H1 (cell line): ENCODE measurements at regions not wholly inside any gene's neighbourhood (a gene's known extent, or its start where the extent isn't known, plus 50 kb on each side); places are given as distances from the start of the nearest gene placed in this dataset.

Experiments
- ATF2 ChIP-seq: IDR thresholded peaks from 2 replicates; pipeline ENCODE4 v1.6.1; 2012; ENCODE audit warnings: low read length, inconsistent platforms
- BACH1 ChIP-seq: IDR thresholded peaks from 2 replicates; pipeline ENCODE4 v1.6.1; 2012; ENCODE audit warnings: low read length, improper control_type of control experiment
- BRCA1 ChIP-seq: IDR thresholded peaks from 2 replicates; pipeline ENCODE4 v1.6.1; 2012; ENCODE audit warnings: low read depth, low read length, improper control_type of control experiment
- CHD1 ChIP-seq: IDR thresholded peaks from 2 replicates; pipeline ENCODE4 v1.6.1; 2012; ENCODE audit warnings: low read depth, low read length, improper control_type of control experiment
- E2F6 ChIP-seq: IDR thresholded peaks from 2 replicates; pipeline ENCODE4 v1.6.1; 2012; ENCODE audit warnings: inconsistent platforms
- EP300 ChIP-seq, 2 experiments: IDR thresholded peaks; 1 replicate in 1 of 2; 2 replicates in 1 of 2; pipeline ENCODE4 v1.6.1; 2011 to 2012; ENCODE audit warnings: low read depth in 2 of 2, low read length in 2 of 2, mild to moderate bottlenecking in 2 of 2, borderline replicate concordance in 1 of 2, inconsistent platforms in 1 of 2, moderate library complexity in 1 of 2
- EZH2 ChIP-seq: fragments of 200-600 bp; sonication (generic); IDR thresholded peaks from 2 replicates; pipeline ENCODE4 v1.7.1; 2012; ENCODE audit warnings: low read depth, mild to moderate bottlenecking, moderate library complexity, low read length, inconsistent platforms; ENCODE audit not compliant: severe bottlenecking
- FOSL1 ChIP-seq: IDR thresholded peaks from 2 replicates; pipeline ENCODE4 v1.6.1; 2011; ENCODE audit warnings: mild to moderate bottlenecking, low read depth, low read length, moderate library complexity; ENCODE audit not compliant: insufficient read depth
- HDAC2 ChIP-seq, 2 experiments: fragments of 300-600 bp in 1 of 2; sonication (generic) in 1 of 2; IDR thresholded peaks; 2 replicates each; pipeline ENCODE4 v1.6.1; 2011 to 2012; ENCODE audit warnings: low read depth in 2 of 2, low read length in 2 of 2, mild to moderate bottlenecking in 2 of 2, moderate library complexity in 2 of 2, borderline replicate concordance in 1 of 2, inconsistent platforms in 1 of 2
- HDAC6 ChIP-seq: IDR thresholded peaks from one replicate; pipeline ENCODE4 v1.7.1; 2012; ENCODE audit warnings: low read depth, mild to moderate bottlenecking, inconsistent platforms, low read length, moderate library complexity
- JUN ChIP-seq: IDR thresholded peaks from 2 replicates; pipeline ENCODE4 v1.6.1; 2011; ENCODE audit warnings: low read depth, mild to moderate bottlenecking, improper control_type of control experiment, low read length
- KDM1A ChIP-seq: fragments of 200-600, 300-600 bp; sonication (generic); IDR thresholded peaks from 2 replicates; pipeline ENCODE4 v1.7.1; 2016; ENCODE audit warnings: mild to moderate bottlenecking, low read length, borderline replicate concordance
- KDM4A ChIP-seq: IDR thresholded peaks from one replicate; pipeline ENCODE4 v1.7.1; 2012; ENCODE audit warnings: low read depth, mild to moderate bottlenecking, moderate library complexity, low read length, inconsistent platforms; ENCODE audit not compliant: severe bottlenecking
- MAX ChIP-seq: IDR thresholded peaks from 2 replicates; pipeline ENCODE4 v1.6.1; 2012; ENCODE audit warnings: inconsistent platforms
- NRF1 ChIP-seq: IDR thresholded peaks from 2 replicates; pipeline ENCODE4 v1.6.1; 2011; ENCODE audit warnings: mild to moderate bottlenecking, low read depth, low read length, improper control_type of control experiment
- POU5F1 ChIP-seq: IDR thresholded peaks from 2 replicates; pipeline ENCODE4 v1.6.1; 2011; ENCODE audit warnings: low read depth, mild to moderate bottlenecking, low read length, moderate library complexity
- SIX5 ChIP-seq: IDR thresholded peaks from 2 replicates; pipeline ENCODE4 v1.6.1; 2011; ENCODE audit warnings: mild to moderate bottlenecking, low read depth, low read length
- TAF1 ChIP-seq: IDR thresholded peaks from 2 replicates; pipeline ENCODE4 v1.6.1; 2011; ENCODE audit warnings: mild to moderate bottlenecking, low read depth, low read length
- TAF7 ChIP-seq: optimal IDR thresholded peaks from 2 replicates; pipeline ENCODE3; 2011; ENCODE audit warnings: low read depth, mild to moderate bottlenecking, inconsistent platforms, low read length, moderate library complexity, borderline replicate concordance
- USF2 ChIP-seq: IDR thresholded peaks from 2 replicates; pipeline ENCODE4 v1.6.1; 2011; ENCODE audit warnings: low read length, improper control_type of control experiment
- ZNF274 ChIP-seq: IDR thresholded peaks from 2 replicates; pipeline ENCODE4 v1.7.0; 2012; ENCODE audit warnings: low read length, borderline replicate concordance; ENCODE audit errors: extremely low read depth

- TF ChIP-seq FOSL1 (no peak), HDAC2 (IDR thresholded peaks at IDR 0.05; ENCODE audit: borderline replicate concordance in 1 of 2, low read depth in 2 of 2, low read length in 2 of 2) (no peak), KDM1A (no peak), E2F6 (no peak), ATF2 (peak; percentile 82; the same call in 1 of the 2 replicates), MAX (0 out of 2 replicates have a peak, but pooled peaks have one; percentile 24), TAF1 (no peak), BACH1 (no peak), POU5F1 (no peak), NRF1 (no peak), JUN (0 out of 2 replicates have a peak, but pooled peaks have one; percentile 36), USF2 (no peak), SIX5 (no peak), HDAC6 (no peak), EP300 (IDR thresholded peaks at IDR 0.05; ENCODE audit: borderline replicate concordance in 1 of 2, low read depth in 2 of 2, low read length in 2 of 2) (no peak), TAF7 (no peak), ZNF274 (no peak), BRCA1 (no peak), CHD1 (no peak), EZH2 (no peak), KDM4A (no peak)
These were observed 426.9 kb downstream of the CDH2 start (continued) for GRCh38 chr18:27750014-27750413.
